MM.1S (cell line): ENCODE measurements at regions not wholly inside any gene's neighbourhood (a gene's known extent, or its start where the extent isn't known, plus 50 kb on each side); places are given as distances from the start of the nearest gene placed in this dataset.

ENCODE experiments used
- CTCF ChIP-seq: fragments of 300-600 bp; sonication (generic); IDR thresholded peaks from 2 replicates; pipeline ENCODE4 v1.5.1; 2016; ENCODE audit warnings: antibody characterized with exemption, low read length, mixed read lengths
- EZH2 ChIP-seq: fragments of 300-600 bp; sonication (generic); optimal IDR thresholded peaks from 2 replicates; pipeline ENCODE3; 2017; ENCODE audit warnings: low read depth, mild to moderate bottlenecking, antibody characterized with exemption, low read length, mixed read lengths
- EZH2phosphoT487 ChIP-seq: fragments of 300-600 bp; sonication (generic); IDR thresholded peaks from 2 replicates; pipeline ENCODE4 v1.6.1; 2018; ENCODE audit warnings: antibody characterized with exemption, low read length

- TF ChIP-seq CTCF (no peak), EZH2phosphoT487 (no peak), EZH2 (no peak)
These were observed 473.0 kb downstream of the TUSC1 start for GRCh38 chr9:25205285-25205684.
